ENCODE measurements at regions not wholly inside any gene's neighbourhood (a gene's known extent, or its start where the extent isn't known, plus 50 kb on each side); places are given as distances from the start of the nearest gene placed in this dataset.
"Not testable (repeated sequence)": the region's sequence is repeated elsewhere in the genome, so short reads cannot be mapped to it uniquely, and the experiment has no call there.

DNA sequence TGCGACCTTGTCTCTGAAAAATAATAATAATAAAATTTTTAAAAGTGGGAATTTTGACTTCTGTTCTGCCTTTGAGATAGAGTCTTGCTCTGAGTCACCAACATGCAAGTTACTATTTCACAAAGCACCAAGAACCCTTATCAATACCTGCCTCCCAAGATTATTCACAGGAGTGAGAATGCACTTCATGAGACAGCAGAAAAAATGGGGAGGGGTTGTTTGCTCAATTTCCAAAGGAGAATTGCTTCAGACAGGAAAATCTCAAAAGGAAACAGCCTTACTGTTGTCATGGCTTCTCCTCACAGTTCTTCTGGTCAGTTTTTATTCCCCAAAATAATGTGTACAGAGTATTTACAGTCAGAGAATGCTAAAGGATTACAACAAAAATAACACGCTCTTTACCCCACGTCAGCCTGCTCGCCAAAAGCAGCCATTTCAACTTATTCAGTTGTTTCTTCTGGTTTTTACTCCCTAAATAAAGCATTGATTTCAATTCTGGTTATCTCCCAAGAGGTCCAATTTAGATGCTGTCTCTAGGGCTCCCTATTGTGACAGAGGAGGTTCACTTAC, 89.0 kb downstream of the PPCDC start:
- H3K9me3 ChIP-seq (ENCODE audit: control insufficient read depth, insufficient read depth, low read length) = peaks cover 9% of the 10 kb centered on the region
- WGBS (ENCODE audit: insufficient coverage) = 87% methylated on average over 4 of the region's 4 CpGs
- TF ChIP-seq, protein P1, sequence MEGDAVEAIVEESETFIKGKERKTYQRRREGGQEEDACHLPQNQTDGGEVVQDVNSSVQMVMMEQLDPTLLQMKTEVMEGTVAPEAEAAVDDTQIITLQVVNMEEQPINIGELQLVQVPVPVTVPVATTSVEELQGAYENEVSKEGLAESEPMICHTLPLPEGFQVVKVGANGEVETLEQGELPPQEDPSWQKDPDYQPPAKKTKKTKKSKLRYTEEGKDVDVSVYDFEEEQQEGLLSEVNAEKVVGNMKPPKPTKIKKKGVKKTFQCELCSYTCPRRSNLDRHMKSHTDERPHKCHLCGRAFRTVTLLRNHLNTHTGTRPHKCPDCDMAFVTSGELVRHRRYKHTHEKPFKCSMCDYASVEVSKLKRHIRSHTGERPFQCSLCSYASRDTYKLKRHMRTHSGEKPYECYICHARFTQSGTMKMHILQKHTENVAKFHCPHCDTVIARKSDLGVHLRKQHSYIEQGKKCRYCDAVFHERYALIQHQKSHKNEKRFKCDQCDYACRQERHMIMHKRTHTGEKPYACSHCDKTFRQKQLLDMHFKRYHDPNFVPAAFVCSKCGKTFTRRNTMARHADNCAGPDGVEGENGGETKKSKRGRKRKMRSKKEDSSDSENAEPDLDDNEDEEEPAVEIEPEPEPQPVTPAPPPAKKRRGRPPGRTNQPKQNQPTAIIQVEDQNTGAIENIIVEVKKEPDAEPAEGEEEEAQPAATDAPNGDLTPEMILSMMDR (IDR thresholded peaks at IDR 0.05) = no peak
- Mint-ChIP-seq H3K9me3 (no peaks in the 10 kb centered on the region), H3K4me1 (peaks cover 46 to 48% of the 10 kb centered on the region in 2 donors), H3K4me3 (no peak overlapping the region), H3K27ac (peak overlapping the region in 1 of 2 donors; percentile 16), H3K36me3 (no peaks in the 10 kb centered on the region), H3K27me3 (ENCODE audit: low read depth in 2 of 2) (no peaks in the 10 kb centered on the region)
- no peak for ATAC-seq
- H3K27ac ChIP-seq (ENCODE audit: low read length) = peak overlapping the region; percentile 27
- no peaks in the 10 kb centered on the region for H3K27me3 ChIP-seq (ENCODE audit: control insufficient read depth, insufficient read depth, low read length)
- no peak overlapping the region for H3K4me3 ChIP-seq (ENCODE audit: low read length)
- H3K36me3 ChIP-seq (ENCODE audit: control insufficient read depth, insufficient read depth, low read length) = no peaks in the 10 kb centered on the region
- intact Hi-C loops (cut with micrococcal nuclease) = no loop called here
- no peak for DNase-seq
- peaks cover 54% of the 10 kb centered on the region for H3K4me1 ChIP-seq (ENCODE audit: control insufficient read depth, insufficient read depth, low read length)

DNA sequence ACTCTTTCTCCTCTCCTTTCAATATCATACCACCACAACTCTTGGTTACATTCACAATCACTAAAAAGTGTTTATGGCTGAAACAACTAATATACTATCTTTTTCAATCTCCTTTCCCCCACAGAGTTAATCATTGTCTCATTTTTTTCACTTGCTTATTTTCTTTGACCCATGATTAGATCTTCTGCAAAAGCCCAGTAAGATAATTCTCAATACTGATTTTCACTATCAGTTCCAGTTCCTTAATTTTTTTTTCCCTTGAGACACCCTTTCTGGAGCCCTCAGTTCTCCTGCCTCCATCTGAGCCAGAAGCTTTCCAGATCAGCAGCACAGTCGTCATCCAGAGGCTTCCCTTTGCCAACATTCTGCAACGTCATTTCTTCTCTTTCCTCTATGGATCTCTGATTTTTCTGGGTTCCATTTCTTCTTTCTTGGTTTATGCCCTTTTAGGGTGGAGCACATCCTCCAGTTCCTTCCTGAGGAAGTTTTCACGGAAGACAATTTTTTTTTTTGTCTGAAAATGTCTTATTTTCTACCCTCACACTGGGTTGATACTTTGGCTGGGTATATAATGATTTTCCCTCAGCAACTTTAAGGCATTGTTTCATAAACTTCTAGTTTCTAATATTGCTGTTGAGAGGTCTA, 88.7 kb upstream of the C15orf39 start:
- Histone ChIP-seq H3K9me3 (ENCODE audit: control insufficient read depth, insufficient read depth, low read length) (peaks cover 9% of the 10 kb centered on the region), H3K36me3 (ENCODE audit: control insufficient read depth, insufficient read depth, low read length) (no peaks in the 10 kb centered on the region), H3K4me1 (ENCODE audit: control insufficient read depth, insufficient read depth, low read length) (peaks cover 54% of the 10 kb centered on the region), H3K4me3 (ENCODE audit: low read length) (no peak overlapping the region), H3K27me3 (ENCODE audit: control insufficient read depth, insufficient read depth, low read length) (no peaks in the 10 kb centered on the region), H3K27ac (ENCODE audit: low read length) (peak overlapping the region; percentile 27)
- DNase-seq (no peak), ATAC-seq (no peak)
- no peak overlapping the region for H3K4me3 Mint-ChIP-seq
- H3K27ac Mint-ChIP-seq = peak overlapping the region; percentile 4 to 16
- intact Hi-C loops (cut with micrococcal nuclease) = no loop called here
- no peaks in the 10 kb centered on the region for H3K27me3 Mint-ChIP-seq (ENCODE audit: low read depth in 2 of 2)
- H3K36me3 Mint-ChIP-seq = no peaks in the 10 kb centered on the region
- H3K4me1 Mint-ChIP-seq = peaks cover 42 to 45% of the 10 kb centered on the region in 2 donors
- WGBS (ENCODE audit: insufficient coverage) = 72% methylated on average over 3 of the region's 3 CpGs
- H3K9me3 Mint-ChIP-seq = no peaks in the 10 kb centered on the region
- TF ChIP-seq, protein P1 (IDR thresholded peaks at IDR 0.05) = no peak

DNA sequence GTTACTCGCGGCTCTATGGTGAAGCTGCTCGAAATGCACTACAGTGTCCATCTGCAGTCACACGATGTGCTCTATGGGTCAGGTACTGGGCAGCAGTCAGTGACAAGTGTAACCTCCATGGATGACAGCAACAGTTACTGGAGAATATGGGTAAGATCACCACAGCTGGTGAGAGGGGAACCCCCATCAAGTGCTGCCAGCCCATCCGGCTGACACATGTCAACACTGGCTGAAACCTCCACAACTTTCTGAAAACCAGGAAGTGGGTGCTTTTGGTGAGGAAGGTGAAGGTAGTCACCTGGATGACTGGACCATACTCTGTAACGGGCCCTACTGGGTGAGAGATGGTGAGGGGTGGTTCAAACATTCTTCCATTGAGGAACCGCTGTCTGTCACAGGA, 87.4 kb upstream of the C15orf39 start:
- Mint-ChIP-seq H3K36me3 (no peaks in the 10 kb centered on the region), H3K27me3 (ENCODE audit: low read depth in 2 of 2) (no peaks in the 10 kb centered on the region), H3K9me3 (no peaks in the 10 kb centered on the region), H3K4me1 (peaks cover 28 to 31% of the 10 kb centered on the region in 2 donors), H3K27ac (no peak overlapping the region), H3K4me3 (no peak overlapping the region)
- Histone ChIP-seq H3K4me3 (ENCODE audit: low read length) (no peak overlapping the region), H3K36me3 (ENCODE audit: control insufficient read depth, insufficient read depth, low read length) (no peaks in the 10 kb centered on the region), H3K27ac (ENCODE audit: low read length) (no peak overlapping the region), H3K9me3 (ENCODE audit: control insufficient read depth, insufficient read depth, low read length) (peaks cover 9% of the 10 kb centered on the region), H3K27me3 (ENCODE audit: control insufficient read depth, insufficient read depth, low read length) (no peaks in the 10 kb centered on the region), H3K4me1 (ENCODE audit: control insufficient read depth, insufficient read depth, low read length) (peaks cover 41% of the 10 kb centered on the region)
- peak in 2 of 3 donors; percentile 34 to 39 for ATAC-seq
- WGBS (ENCODE audit: insufficient coverage) = 88% methylated on average over 7 of the region's 7 CpGs
- TF ChIP-seq, protein P1 (IDR thresholded peaks at IDR 0.05) = no peak
- intact Hi-C loops (cut with micrococcal nuclease) = no loop called here
- DNase-seq = no peak

DNA sequence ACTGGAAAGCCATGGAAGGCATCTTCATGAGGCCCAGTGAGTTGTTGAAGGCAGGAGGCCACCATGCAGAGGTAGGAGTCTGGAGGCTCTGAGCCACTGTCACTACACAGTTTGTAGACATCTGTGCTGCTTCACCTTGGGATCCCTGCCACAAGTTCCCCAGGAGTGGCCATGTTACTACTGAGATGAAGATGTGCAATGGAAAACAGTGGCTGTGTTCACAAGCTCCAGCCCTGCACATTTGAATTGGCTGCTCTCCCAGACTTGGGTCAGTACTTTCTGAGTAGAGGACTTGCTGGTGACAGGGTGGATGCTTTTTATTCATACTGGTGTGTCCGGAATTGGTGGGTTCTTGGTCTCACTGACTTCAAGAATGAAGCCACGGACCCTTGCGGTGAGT, 86.9 kb upstream of the C15orf39 start:
- H3K4me3 ChIP-seq (ENCODE audit: low read length) = no peak overlapping the region
- H3K27me3 ChIP-seq (ENCODE audit: control insufficient read depth, insufficient read depth, low read length) = no peaks in the 10 kb centered on the region
- WGBS (ENCODE audit: insufficient coverage) = 100% methylated on average over 3 of the region's 3 CpGs
- Mint-ChIP-seq H3K4me1 (peaks cover 24 to 27% of the 10 kb centered on the region in 2 donors), H3K9me3 (no peaks in the 10 kb centered on the region), H3K27ac (no peak overlapping the region), H3K4me3 (no peak overlapping the region), H3K36me3 (no peaks in the 10 kb centered on the region), H3K27me3 (ENCODE audit: low read depth in 2 of 2) (no peaks in the 10 kb centered on the region)
- no peak overlapping the region for H3K27ac ChIP-seq (ENCODE audit: low read length)
- intact Hi-C loops (cut with micrococcal nuclease) = no loop called here
- no peak for ATAC-seq
- TF ChIP-seq, protein P1 (IDR thresholded peaks at IDR 0.05) = no peak
- no peaks in the 10 kb centered on the region for H3K36me3 ChIP-seq (ENCODE audit: control insufficient read depth, insufficient read depth, low read length)
- peaks cover 9% of the 10 kb centered on the region for H3K9me3 ChIP-seq (ENCODE audit: control insufficient read depth, insufficient read depth, low read length)
- DNase-seq = no peak
- peaks cover 36% of the 10 kb centered on the region for H3K4me1 ChIP-seq (ENCODE audit: control insufficient read depth, insufficient read depth, low read length)

DNA sequence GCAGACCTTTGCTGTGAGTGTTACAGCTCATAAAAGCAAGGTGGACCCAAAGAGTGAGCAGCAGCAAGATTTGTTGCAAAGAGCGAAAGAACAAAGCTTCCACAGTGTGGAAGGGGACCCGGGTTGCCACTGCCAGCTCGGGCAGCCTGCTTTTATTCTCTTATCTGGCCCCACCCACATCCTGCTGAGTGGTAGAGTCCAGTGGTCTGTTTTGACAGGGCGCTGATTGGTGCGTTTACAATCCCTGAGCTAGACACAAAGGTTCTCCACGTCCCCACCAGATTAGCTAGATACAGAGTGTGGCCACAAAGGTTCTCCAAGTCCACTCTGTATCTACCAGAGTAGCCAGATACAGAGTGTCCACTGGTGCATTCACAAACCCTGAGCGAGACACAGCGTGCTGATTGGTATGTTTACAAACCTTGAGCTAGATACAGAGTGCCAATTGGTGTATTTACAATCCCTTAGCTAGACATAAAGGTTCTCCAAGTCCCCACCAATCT, 86.2 kb upstream of the C15orf39 start:
- H3K27ac ChIP-seq (ENCODE audit: low read length); H3K27me3 Mint-ChIP-seq (ENCODE audit: low read depth in 2 of 2); H3K4me3 Mint-ChIP-seq; H3K36me3 ChIP-seq (ENCODE audit: control insufficient read depth, insufficient read depth, low read length); H3K27me3 ChIP-seq (ENCODE audit: control insufficient read depth, insufficient read depth, low read length); H3K9me3 ChIP-seq (ENCODE audit: control insufficient read depth, insufficient read depth, low read length); DNase-seq; H3K27ac Mint-ChIP-seq; H3K4me3 ChIP-seq (ENCODE audit: low read length); H3K9me3 Mint-ChIP-seq; H3K36me3 Mint-ChIP-seq; ATAC-seq; intact Hi-C loops (cut with micrococcal nuclease): not testable (repeated sequence)
- H3K4me1 ChIP-seq (ENCODE audit: control insufficient read depth, insufficient read depth, low read length) = peaks cover 29% of the 10 kb centered on the region
- 73% methylated on average over 8 of the region's 8 CpGs for WGBS (ENCODE audit: insufficient coverage)
- peaks cover 17 to 21% of the 10 kb centered on the region in 2 donors for H3K4me1 Mint-ChIP-seq

Measured in natural killer cell (primary cell).